ENCODE measurements at regions not wholly inside any gene's neighbourhood (a gene's known extent, or its start where the extent isn't known, plus 50 kb on each side); places are given as distances from the start of the nearest gene placed in this dataset.
A peak's percentile ranks its signal among the peaks of the same experiment; 100 is the strongest.

DNA sequence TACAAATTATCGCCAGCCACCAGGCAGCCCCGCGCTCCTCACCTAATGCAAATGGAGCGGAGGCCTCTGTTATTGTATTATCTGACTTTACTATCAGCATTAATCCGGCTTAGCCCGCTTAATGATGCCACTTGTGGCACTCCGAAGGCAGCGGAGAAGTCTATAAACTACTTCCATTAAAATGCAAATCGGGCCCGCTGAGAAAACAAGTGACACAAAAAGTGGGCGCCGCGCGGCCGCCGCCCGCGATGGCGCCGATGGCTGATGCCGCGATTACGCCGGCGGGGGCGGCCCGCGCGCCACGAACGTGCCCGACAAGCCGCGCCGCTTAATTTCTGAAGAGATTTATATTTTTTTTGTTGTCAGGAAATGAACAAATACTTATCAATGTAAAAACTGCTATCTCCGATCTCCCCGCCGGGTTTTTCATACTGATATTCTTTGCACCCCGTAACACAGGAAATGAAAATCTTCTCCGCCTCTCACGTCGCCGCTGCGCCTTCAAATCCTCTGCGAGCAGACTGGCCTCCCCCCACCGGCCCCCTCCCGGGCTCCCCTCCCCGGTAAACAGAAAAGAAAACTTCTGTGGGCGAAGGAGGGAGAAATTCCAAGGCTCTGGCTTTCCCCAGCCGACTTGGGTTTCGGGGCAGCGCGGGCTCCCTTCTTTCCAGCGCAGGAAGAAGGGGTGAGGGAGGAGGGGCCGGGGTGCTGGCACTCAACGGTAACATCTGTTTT lies 221.8 kb downstream of the INSIG2 start:
- TF ChIP-seq, protein P1, sequence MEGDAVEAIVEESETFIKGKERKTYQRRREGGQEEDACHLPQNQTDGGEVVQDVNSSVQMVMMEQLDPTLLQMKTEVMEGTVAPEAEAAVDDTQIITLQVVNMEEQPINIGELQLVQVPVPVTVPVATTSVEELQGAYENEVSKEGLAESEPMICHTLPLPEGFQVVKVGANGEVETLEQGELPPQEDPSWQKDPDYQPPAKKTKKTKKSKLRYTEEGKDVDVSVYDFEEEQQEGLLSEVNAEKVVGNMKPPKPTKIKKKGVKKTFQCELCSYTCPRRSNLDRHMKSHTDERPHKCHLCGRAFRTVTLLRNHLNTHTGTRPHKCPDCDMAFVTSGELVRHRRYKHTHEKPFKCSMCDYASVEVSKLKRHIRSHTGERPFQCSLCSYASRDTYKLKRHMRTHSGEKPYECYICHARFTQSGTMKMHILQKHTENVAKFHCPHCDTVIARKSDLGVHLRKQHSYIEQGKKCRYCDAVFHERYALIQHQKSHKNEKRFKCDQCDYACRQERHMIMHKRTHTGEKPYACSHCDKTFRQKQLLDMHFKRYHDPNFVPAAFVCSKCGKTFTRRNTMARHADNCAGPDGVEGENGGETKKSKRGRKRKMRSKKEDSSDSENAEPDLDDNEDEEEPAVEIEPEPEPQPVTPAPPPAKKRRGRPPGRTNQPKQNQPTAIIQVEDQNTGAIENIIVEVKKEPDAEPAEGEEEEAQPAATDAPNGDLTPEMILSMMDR (IDR thresholded peaks at IDR 0.05; ENCODE audit: partially characterized antibody, unreplicated experiment) = no peak
- Mint-ChIP-seq H3K27ac (ENCODE audit: unreplicated experiment) (peak overlapping the region; percentile 85), H3K4me3 (ENCODE audit: unreplicated experiment) (peak overlapping the region; percentile 85), H3K36me3 (ENCODE audit: unreplicated experiment) (no peaks in the 10 kb centered on the region), H3K9me3 (ENCODE audit: unreplicated experiment) (peaks cover 4% of the 10 kb centered on the region), H3K27me3 (ENCODE audit: unreplicated experiment) (peaks cover 3% of the 10 kb centered on the region), H3K4me1 (ENCODE audit: low read depth, unreplicated experiment) (peaks cover 12% of the 10 kb centered on the region)
- DNase-seq = peak; percentile 33

DNA sequence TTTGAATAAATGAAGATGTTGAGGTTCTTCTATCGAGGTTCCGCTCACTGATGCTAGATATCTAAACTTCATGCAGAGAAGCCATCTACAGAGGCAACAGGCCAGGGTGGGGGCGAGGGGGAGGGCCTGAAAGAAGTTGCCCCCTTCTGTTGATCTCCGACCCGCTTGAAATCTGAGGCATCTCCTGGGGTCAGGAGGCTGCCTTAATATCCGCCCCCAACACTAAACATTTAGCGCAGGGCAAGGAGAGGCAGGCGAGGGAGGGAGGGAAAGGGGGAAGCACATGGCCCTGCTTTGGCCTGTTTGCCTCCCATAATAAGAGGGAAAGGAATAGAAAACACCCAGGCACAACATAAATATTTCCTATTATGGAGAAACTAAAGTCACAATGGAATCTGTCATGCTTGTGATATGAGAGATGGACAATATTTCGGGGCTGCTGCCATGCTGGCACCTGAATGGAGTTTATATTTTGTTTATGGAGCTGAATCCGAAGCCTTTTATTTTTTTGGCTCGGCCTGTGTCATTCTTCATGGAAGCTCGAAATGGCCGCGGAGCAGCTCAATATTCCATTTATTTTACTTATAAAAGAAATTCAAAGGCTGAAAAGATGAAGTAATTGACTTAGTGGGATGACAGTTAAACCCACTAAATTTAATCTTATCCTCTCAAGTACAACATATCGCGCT lies 221.1 kb downstream of the INSIG2 start:
- DNase-seq = no peak
- Mint-ChIP-seq H3K27ac (ENCODE audit: unreplicated experiment) (no peak overlapping the region), H3K9me3 (ENCODE audit: unreplicated experiment) (peaks cover 4% of the 10 kb centered on the region), H3K36me3 (ENCODE audit: unreplicated experiment) (no peaks in the 10 kb centered on the region), H3K4me3 (ENCODE audit: unreplicated experiment) (peak overlapping the region; percentile 76), H3K4me1 (ENCODE audit: low read depth, unreplicated experiment) (peaks cover 12% of the 10 kb centered on the region), H3K27me3 (ENCODE audit: unreplicated experiment) (peaks cover 3% of the 10 kb centered on the region)
- TF ChIP-seq, protein P1 (IDR thresholded peaks at IDR 0.05; ENCODE audit: partially characterized antibody, unreplicated experiment) = no peak

DNA sequence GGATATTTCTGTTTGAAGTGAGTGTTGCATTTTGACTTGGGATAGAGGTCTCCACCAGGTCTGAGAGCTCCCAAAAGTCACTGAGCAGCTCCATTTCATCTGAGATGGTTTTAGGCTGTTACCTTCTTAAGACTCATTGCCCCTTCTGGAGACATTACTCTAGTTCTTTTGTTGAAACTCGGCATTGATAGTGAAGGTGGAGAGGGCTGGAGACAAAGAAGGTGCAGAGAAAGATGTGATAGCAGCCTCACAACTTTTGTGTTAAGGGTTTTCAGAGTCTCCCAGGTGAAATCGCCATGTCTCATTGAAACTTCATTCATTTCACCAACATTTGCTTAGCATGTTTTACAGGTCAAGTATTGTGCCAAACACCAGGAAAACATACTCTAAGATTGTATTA lies 219.6 kb downstream of the INSIG2 start:
- peaks cover 2% of the 10 kb centered on the region for H3K9me3 Mint-ChIP-seq (ENCODE audit: unreplicated experiment)
- DNase-seq = no peak
- H3K27me3 Mint-ChIP-seq (ENCODE audit: unreplicated experiment) = peaks cover 3% of the 10 kb centered on the region
- TF ChIP-seq, protein P1 (IDR thresholded peaks at IDR 0.05; ENCODE audit: partially characterized antibody, unreplicated experiment) = no peak
- peaks cover 5% of the 10 kb centered on the region for H3K4me1 Mint-ChIP-seq (ENCODE audit: low read depth, unreplicated experiment)
- H3K36me3 Mint-ChIP-seq (ENCODE audit: unreplicated experiment) = no peaks in the 10 kb centered on the region
- H3K27ac Mint-ChIP-seq (ENCODE audit: unreplicated experiment) = no peak overlapping the region
- H3K4me3 Mint-ChIP-seq (ENCODE audit: unreplicated experiment) = no peak overlapping the region

DNA sequence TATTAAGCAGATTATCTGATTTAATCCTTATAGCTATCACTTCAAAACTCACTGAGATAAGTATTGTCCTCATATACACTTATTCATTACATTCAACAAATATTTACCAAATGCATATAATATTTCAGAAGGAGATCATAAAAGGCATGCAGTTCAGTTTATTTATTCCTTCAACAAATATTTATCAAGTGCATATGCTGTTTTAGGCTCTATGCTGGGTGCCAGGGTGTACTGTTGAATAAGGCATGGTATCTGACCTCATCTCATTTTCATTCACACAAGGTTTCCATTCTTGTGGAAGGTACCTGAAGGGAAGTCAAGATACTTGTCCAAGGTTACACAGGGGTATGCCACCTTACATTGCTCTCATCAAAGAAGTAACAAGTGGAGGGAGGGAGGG lies 213.0 kb downstream of the INSIG2 start:
- no peak overlapping the region for H3K4me3 Mint-ChIP-seq (ENCODE audit: unreplicated experiment)
- no peaks in the 10 kb centered on the region for H3K27me3 Mint-ChIP-seq (ENCODE audit: unreplicated experiment)
- DNase-seq = no peak
- H3K4me1 Mint-ChIP-seq (ENCODE audit: low read depth, unreplicated experiment) = no peaks in the 10 kb centered on the region
- TF ChIP-seq, protein P1 (IDR thresholded peaks at IDR 0.05; ENCODE audit: partially characterized antibody, unreplicated experiment) = no peak
- H3K36me3 Mint-ChIP-seq (ENCODE audit: unreplicated experiment) = peaks cover 7% of the 10 kb centered on the region
- no peak overlapping the region for H3K27ac Mint-ChIP-seq (ENCODE audit: unreplicated experiment)
- H3K9me3 Mint-ChIP-seq (ENCODE audit: unreplicated experiment) = peaks cover 2% of the 10 kb centered on the region

DNA sequence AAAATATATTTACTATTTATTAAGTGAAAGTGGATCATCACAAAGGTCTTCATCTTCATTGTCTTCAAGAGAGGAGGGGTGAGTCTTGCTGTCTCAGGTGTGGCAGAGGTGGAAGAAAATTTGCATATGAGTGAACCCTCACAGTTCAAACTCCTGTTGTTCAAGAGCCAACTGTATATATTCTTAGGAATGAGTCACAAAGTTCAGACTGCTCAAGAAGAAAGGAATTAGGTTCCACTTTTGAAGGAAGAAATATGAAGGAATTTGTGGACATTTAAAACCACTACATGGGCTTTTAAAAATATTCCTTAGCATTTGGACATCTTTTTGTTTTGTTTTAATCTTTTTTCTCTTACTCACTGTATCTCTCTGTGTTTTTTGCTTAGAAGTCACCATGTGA lies 212.6 kb downstream of the INSIG2 start:
- Mint-ChIP-seq H3K36me3 (ENCODE audit: unreplicated experiment) (peaks cover 10% of the 10 kb centered on the region), H3K27me3 (ENCODE audit: unreplicated experiment) (no peaks in the 10 kb centered on the region), H3K9me3 (ENCODE audit: unreplicated experiment) (peaks cover 4% of the 10 kb centered on the region), H3K27ac (ENCODE audit: unreplicated experiment) (no peak overlapping the region), H3K4me3 (ENCODE audit: unreplicated experiment) (no peak overlapping the region), H3K4me1 (ENCODE audit: low read depth, unreplicated experiment) (no peaks in the 10 kb centered on the region)
- DNase-seq = no peak
- TF ChIP-seq, protein P1 (IDR thresholded peaks at IDR 0.05; ENCODE audit: partially characterized antibody, unreplicated experiment) = no peak
